Activated T-helper 2 cell treated with anti-CD3 and anti-CD28 coated beads, Interferon-gamma antibody, Interleukin-2, Interleukin-4, amounts not matched to agents 10 μg/mL and 5 μg/mL and 100 μg/mL, durations not matched to agents 14 hours and 24 hours and 36 hours (primary cell): ENCODE measurements at regions not wholly inside any gene's neighbourhood (a gene's known extent, or its start where the extent isn't known, plus 50 kb on each side); places are given as distances from the start of the nearest gene placed in this dataset.

Experiments
- DNase-seq: peaks from one replicate; pipeline ENCODE4 v3.0.0; 2021; ENCODE audit warnings: low spot score
- H3K27ac Mint-ChIP-seq: one replicate; pipeline ENCODE4 v1.8.0; 2021; ENCODE audit warnings: mixed read lengths
- H3K27me3 Mint-ChIP-seq: one replicate; pipeline ENCODE4 v1.8.0; 2021; ENCODE audit warnings: low read depth, mixed read lengths
- H3K36me3 Mint-ChIP-seq: one replicate; pipeline ENCODE4 v1.8.0; 2021; ENCODE audit warnings: low read depth, mixed read lengths
- H3K4me1 Mint-ChIP-seq: one replicate; pipeline ENCODE4 v1.8.0; 2021; ENCODE audit warnings: low read depth, mixed read lengths
- H3K4me3 Mint-ChIP-seq: one replicate; pipeline ENCODE4 v1.8.0; 2021; ENCODE audit warnings: low read depth, mild to moderate bottlenecking, moderate library complexity, mixed read lengths
- H3K9me3 Mint-ChIP-seq: one replicate; pipeline ENCODE4 v1.8.0; 2021; ENCODE audit warnings: mixed read lengths
- intact Hi-C: fragments of 100-400 bp; cut with micrococcal nuclease; formaldehyde crosslinking; loops from one replicate; pipeline ENCODE4 v1.15.1; 2023

GRCh38 chr11:80061056-80061455 lies 620.2 kb upstream of the TENM4 start:
- H3K36me3 Mint-ChIP-seq: no peaks in the 10 kb centered on the region
- intact Hi-C loops: no loop called here
- peaks cover 9% of the 10 kb centered on the region for H3K9me3 Mint-ChIP-seq
- DNase-seq: no peak
- H3K4me1 Mint-ChIP-seq: no peaks in the 10 kb centered on the region
- no peak overlapping the region for H3K27ac Mint-ChIP-seq
- H3K27me3 Mint-ChIP-seq: no peaks in the 10 kb centered on the region
- no peak overlapping the region for H3K4me3 Mint-ChIP-seq

- intact Hi-C loops: no loop called here
- no peaks in the 10 kb centered on the region for H3K36me3 Mint-ChIP-seq
Measured at GRCh38 chr11:80054582-80055165, 613.8 kb upstream of the TENM4 start.

GRCh38 chr11:80048513-80048912 lies 607.7 kb upstream of the TENM4 start:
- Mint-ChIP-seq H3K4me3 (no peak overlapping the region), H3K36me3 (no peaks in the 10 kb centered on the region), H3K4me1 (no peaks in the 10 kb centered on the region), H3K9me3 (peaks cover 4% of the 10 kb centered on the region), H3K27ac (no peak overlapping the region), H3K27me3 (no peaks in the 10 kb centered on the region)
- intact Hi-C loops: no loop called here
- DNase-seq: no peak

More at GRCh38 chr11:80054582-80055165, 613.8 kb upstream of the TENM4 start:
- Mint-ChIP-seq H3K27ac (no peak overlapping the region), H3K4me1 (no peaks in the 10 kb centered on the region), H3K27me3 (no peaks in the 10 kb centered on the region), H3K4me3 (no peak overlapping the region), H3K9me3 (no peaks in the 10 kb centered on the region)
- no peak for DNase-seq

- no peak overlapping the region for H3K27ac Mint-ChIP-seq
- intact Hi-C loops: no loop called here
- H3K9me3 Mint-ChIP-seq: peaks cover 10% of the 10 kb centered on the region
- H3K27me3 Mint-ChIP-seq: no peaks in the 10 kb centered on the region
- DNase-seq: no peak
- no peaks in the 10 kb centered on the region for H3K36me3 Mint-ChIP-seq
- H3K4me3 Mint-ChIP-seq: no peak overlapping the region
- H3K4me1 Mint-ChIP-seq: no peaks in the 10 kb centered on the region
Measured at GRCh38 chr11:80041136-80042000, 600.5 kb upstream of the TENM4 start.

GRCh38 chr11:80034801-80035200 lies 594.0 kb upstream of the TENM4 start:
- no peaks in the 10 kb centered on the region for H3K4me1 Mint-ChIP-seq

GRCh38 chr11:80031014-80031600 lies 590.3 kb upstream of the TENM4 start:
- intact Hi-C loops: no loop called here
- Mint-ChIP-seq H3K4me3 (no peak overlapping the region), H3K27me3 (no peaks in the 10 kb centered on the region), H3K36me3 (no peaks in the 10 kb centered on the region), H3K9me3 (no peaks in the 10 kb centered on the region), H3K4me1 (no peaks in the 10 kb centered on the region), H3K27ac (no peak overlapping the region)
- no peak for DNase-seq

More at GRCh38 chr11:80034801-80035200, 594.0 kb upstream of the TENM4 start:
- Mint-ChIP-seq H3K4me3 (no peak overlapping the region), H3K27ac (no peak overlapping the region), H3K36me3 (no peaks in the 10 kb centered on the region), H3K9me3 (peaks cover 4% of the 10 kb centered on the region), H3K27me3 (no peaks in the 10 kb centered on the region)
- intact Hi-C loops: no loop called here
- DNase-seq: no peak

- Mint-ChIP-seq H3K27ac (no peak overlapping the region), H3K4me3 (no peak overlapping the region), H3K9me3 (no peaks in the 10 kb centered on the region), H3K36me3 (no peaks in the 10 kb centered on the region), H3K27me3 (no peaks in the 10 kb centered on the region), H3K4me1 (no peaks in the 10 kb centered on the region)
- intact Hi-C loops: no loop called here
- no peak for DNase-seq
Measured at GRCh38 chr11:80028998-80029397, 588.2 kb upstream of the TENM4 start.

GRCh38 chr11:80024119-80024518 lies 583.3 kb upstream of the TENM4 start:
- Mint-ChIP-seq H3K9me3 (no peaks in the 10 kb centered on the region), H3K4me1 (no peaks in the 10 kb centered on the region), H3K4me3 (no peak overlapping the region), H3K36me3 (no peaks in the 10 kb centered on the region), H3K27ac (no peak overlapping the region), H3K27me3 (no peaks in the 10 kb centered on the region)
- no peak for DNase-seq
- intact Hi-C loops: no loop called here

GRCh38 chr11:80023386-80023785 lies 582.6 kb upstream of the TENM4 start:
- no peak overlapping the region for H3K4me3 Mint-ChIP-seq
- H3K27me3 Mint-ChIP-seq: no peaks in the 10 kb centered on the region
- intact Hi-C loops: no loop called here
- DNase-seq: no peak
- H3K9me3 Mint-ChIP-seq: no peaks in the 10 kb centered on the region
- H3K4me1 Mint-ChIP-seq: no peaks in the 10 kb centered on the region
- no peaks in the 10 kb centered on the region for H3K36me3 Mint-ChIP-seq
- H3K27ac Mint-ChIP-seq: no peak overlapping the region

GRCh38 chr11:80010536-80010935 lies 569.7 kb upstream of the TENM4 start:
- H3K9me3 Mint-ChIP-seq: peaks cover 13% of the 10 kb centered on the region
- no peak overlapping the region for H3K27ac Mint-ChIP-seq
- intact Hi-C loops: no loop called here
- H3K4me1 Mint-ChIP-seq: no peaks in the 10 kb centered on the region
- no peaks in the 10 kb centered on the region for H3K27me3 Mint-ChIP-seq
- no peak overlapping the region for H3K4me3 Mint-ChIP-seq
- DNase-seq: no peak
- no peaks in the 10 kb centered on the region for H3K36me3 Mint-ChIP-seq

GRCh38 chr11:80009081-80009480 lies 568.3 kb upstream of the TENM4 start:
- H3K4me3 Mint-ChIP-seq: no peak overlapping the region
- H3K27me3 Mint-ChIP-seq: no peaks in the 10 kb centered on the region
- H3K36me3 Mint-ChIP-seq: no peaks in the 10 kb centered on the region
- peaks cover 24% of the 10 kb centered on the region for H3K9me3 Mint-ChIP-seq
- intact Hi-C loops: no loop called here
- no peak overlapping the region for H3K27ac Mint-ChIP-seq
- H3K4me1 Mint-ChIP-seq: no peaks in the 10 kb centered on the region
- no peak for DNase-seq

GRCh38 chr11:80007616-80008015 lies 566.8 kb upstream of the TENM4 start:
- no peak for DNase-seq
- Mint-ChIP-seq H3K27ac (no peak overlapping the region), H3K4me1 (no peaks in the 10 kb centered on the region), H3K27me3 (no peaks in the 10 kb centered on the region), H3K4me3 (no peak overlapping the region), H3K9me3 (peaks cover 24% of the 10 kb centered on the region), H3K36me3 (no peaks in the 10 kb centered on the region)
- intact Hi-C loops: no loop called here

- DNase-seq: no peak
- H3K27me3 Mint-ChIP-seq: no peaks in the 10 kb centered on the region
- peaks cover 3% of the 10 kb centered on the region for H3K9me3 Mint-ChIP-seq
- no peak overlapping the region for H3K4me3 Mint-ChIP-seq
- H3K27ac Mint-ChIP-seq: no peak overlapping the region
- intact Hi-C loops: no loop called here
- H3K4me1 Mint-ChIP-seq: no peaks in the 10 kb centered on the region
- no peaks in the 10 kb centered on the region for H3K36me3 Mint-ChIP-seq
Measured at GRCh38 chr11:79990141-79990540, 549.3 kb upstream of the TENM4 start.
